ENCODE measurements at regions not wholly inside any gene's neighbourhood (a gene's known extent, or its start where the extent isn't known, plus 50 kb on each side); places are given as distances from the start of the nearest gene placed in this dataset.
A peak's percentile ranks its signal among the peaks of the same experiment; 100 is the strongest.
"Not testable (repeated sequence)": the region's sequence is repeated elsewhere in the genome, so short reads cannot be mapped to it uniquely, and the experiment has no call there.

- DNase-seq: not testable (repeated sequence)
These were observed 700.3 kb downstream of the CDH18 start for GRCh38 chr5:19287548-19288277.

DNA sequence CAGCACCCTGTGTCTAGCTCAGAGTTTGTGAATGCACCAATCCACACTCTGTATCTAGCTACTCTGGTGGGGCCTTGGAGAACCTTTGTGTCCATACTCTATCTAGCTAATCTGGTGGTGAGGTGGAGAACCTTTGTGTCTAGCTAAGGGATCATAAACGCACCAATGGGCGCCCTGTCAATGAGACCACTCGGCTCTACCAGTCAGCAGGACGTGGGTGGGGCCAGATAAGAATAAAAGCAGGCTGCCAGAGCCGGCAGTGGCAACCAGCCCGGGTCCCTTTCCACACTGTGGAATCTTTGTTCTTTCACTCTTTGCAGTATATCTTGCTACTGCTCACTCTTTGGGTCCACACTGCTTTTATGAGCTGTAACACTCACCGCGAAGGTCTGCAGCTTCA, 699.7 kb downstream of the CDH18 start:
- peak; percentile 59 for DNase-seq

- DNase-seq: no peak
These were observed 690.1 kb downstream of the CDH18 start for GRCh38 chr5:19297934-19298333.

- no peak for DNase-seq
These were observed 686.7 kb downstream of the CDH18 start for GRCh38 chr5:19301271-19301670.

GRCh38 chr5:19314840-19315239, 673.2 kb downstream of the CDH18 start:
- DNase-seq: no peak

GRCh38 chr5:19319252-19319651, 668.7 kb downstream of the CDH18 start:
- DNase-seq: no peak

DNA sequence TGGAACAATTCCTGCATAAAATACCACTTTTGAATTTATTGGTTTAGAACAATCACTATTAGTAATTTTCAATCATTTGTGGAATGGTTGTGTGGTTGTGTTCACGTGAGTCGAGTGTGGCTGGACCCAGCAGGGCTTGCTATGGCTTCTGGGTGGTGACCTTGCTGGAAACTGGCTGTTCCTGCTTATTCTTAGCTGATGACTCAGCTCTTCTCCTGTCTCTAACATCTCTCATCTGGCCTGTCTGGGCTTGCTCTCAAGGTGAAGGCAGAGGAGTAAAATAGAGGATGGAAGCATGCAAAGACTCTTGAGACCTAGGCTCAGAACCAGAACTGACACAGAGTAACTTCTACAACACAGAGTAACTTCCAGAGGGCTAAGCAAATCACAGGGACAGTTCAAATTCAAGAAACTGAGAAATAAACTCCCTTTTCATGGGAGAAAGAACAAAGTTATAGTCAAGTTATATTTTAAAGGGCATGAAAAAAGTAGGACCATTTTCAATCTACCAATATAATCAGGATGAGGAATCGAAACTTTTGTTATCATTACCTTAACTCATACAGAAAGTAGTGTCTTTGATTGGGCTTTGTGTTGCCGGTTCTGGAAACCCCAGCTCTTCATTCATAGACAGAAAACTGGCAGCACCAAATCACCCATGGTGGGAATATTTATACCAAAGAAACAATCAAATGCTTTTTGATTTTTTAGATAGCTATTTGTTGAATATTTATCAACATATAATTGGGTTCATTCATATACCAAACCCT, 665.1 kb downstream of the CDH18 start:
- DNase-seq: no peak

DNA sequence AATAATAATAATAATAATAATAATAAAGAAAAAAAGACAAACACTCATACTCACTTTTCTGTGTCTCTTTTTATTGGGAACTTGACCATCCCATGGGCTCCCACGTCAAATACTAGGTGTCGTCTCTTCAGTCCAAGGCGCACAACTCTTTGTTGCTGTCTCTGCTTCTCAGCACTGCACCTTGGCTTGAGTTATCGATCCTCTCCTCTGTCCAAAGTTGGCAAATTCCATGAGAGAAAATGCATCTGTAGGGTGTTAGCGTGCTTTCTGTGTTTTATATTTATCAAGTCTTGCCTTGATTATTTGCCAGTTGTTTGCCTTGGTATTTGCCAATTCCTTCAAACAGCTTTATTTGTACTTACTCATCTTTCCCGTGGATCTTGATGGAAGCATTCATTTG, 653.7 kb downstream of the CDH18 start:
- DNase-seq: no peak

- DNase-seq: no peak
These were observed 645.1 kb downstream of the CDH18 start for GRCh38 chr5:19342942-19343341.

DNA sequence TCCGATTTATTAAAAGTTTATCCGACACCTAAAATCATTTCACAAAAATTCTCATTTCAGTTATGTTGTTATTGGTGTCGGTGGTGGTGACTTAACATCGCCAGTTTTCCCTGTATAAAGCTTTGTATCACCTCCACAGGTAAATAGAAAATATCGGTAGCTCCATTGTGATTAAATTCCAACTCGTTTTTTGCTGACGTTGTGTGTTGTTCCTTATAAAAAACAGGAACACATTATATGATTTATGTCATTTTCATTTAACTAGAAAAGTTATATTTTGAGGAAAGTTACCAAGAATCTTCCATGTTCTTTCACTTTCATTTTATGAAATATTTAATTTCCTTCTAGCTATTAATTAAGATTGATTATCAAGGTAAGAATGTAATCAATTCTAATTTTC, 635.9 kb downstream of the CDH18 start:
- DNase-seq: no peak

DNA sequence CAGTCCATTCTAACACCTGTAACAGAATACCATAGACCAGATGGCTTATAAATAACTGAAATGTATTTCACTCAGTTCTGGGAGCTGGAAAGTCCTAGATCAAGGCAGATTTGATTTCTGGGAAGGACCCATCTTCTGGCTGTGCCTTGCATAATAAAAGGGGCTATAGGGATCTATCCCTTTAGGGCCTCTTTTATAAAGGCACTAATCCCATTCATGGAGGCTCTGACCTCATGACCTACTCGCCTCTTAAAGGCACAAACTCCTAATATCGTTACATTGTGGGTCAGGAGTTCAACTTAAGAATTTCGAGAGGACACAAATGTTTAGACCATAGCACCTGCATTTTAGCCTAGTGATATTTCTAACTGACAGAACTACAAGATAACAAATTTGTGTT, 619.0 kb downstream of the CDH18 start:
- DNase-seq: no peak

- DNase-seq: no peak
These were observed 618.4 kb downstream of the CDH18 start for GRCh38 chr5:19369561-19369960.

- no peak for DNase-seq
These were observed 617.2 kb downstream of the CDH18 start for GRCh38 chr5:19370655-19371386.

DNA sequence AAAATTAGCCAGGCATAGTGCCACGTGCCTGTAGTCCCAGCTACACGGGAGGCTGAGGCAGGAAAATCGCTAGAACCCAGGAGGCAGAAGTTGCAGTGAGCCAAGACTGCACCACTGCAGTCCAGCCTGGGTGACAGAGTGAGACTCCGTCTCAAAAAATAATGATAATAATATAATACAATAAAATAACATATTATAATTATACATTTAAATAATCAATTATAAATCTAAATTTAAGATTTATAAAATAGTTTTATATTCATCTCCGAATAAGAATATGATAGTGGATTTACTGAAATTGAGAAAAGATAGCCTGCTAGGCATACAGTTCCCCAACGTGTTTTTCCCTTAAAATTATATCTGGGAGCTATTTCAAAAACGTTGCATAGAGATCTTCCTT, 599.6 kb downstream of the CDH18 start:
- DNase-seq: no peak

- DNase-seq: no peak
These were observed 587.0 kb downstream of the CDH18 start for GRCh38 chr5:19401032-19401431.

- no peak for DNase-seq
These were observed 581.2 kb downstream of the CDH18 start for GRCh38 chr5:19406576-19407365.

GRCh38 chr5:19408149-19408548, 579.9 kb downstream of the CDH18 start:
- no peak for DNase-seq

- no peak for DNase-seq
These were observed 576.1 kb downstream of the CDH18 start for GRCh38 chr5:19411936-19412335.
